Caco-2 (cell line): ENCODE measurements at regions not wholly inside any gene's neighbourhood (a gene's known extent, or its start where the extent isn't known, plus 50 kb on each side); places are given as distances from the start of the nearest gene placed in this dataset.

Experiments used
- BruUV-seq: library from RNA; stranded (reverse); fragments of 400-500 nt; replicated peaks from 2 replicates; lab custom pipeline; 2021; lab: Mats Ljungman, UMichigan
- CTCF ChIA-PET: fragments of 300-600 bp; sonication (Branson Sonifier 250); formaldehyde crosslinking; loops from one replicate; lab custom pipeline; 2022; ENCODE audit warnings: antibody characterized with exemption; lab: Charles Lee
- POLR2A ChIA-PET: fragments of 300-600 bp; sonication (Branson Sonifier 250); formaldehyde crosslinking; loops from one replicate; lab custom pipeline; 2022; ENCODE audit warnings: antibody characterized with exemption; lab: Charles Lee
- DNase-seq, 2 experiments: peaks; one replicate each; pipeline versions ENCODE4 v3.0.0 to v3.0.0-alpha.2; 2020 to 2022
- H3K27me3 ChIP-seq: replicated peaks from 2 replicates; pipeline ENCODE4 v1.6.0; 2011; ENCODE audit warnings: low read length; ENCODE audit not compliant: control insufficient read depth, insufficient read depth
- H3K36me3 ChIP-seq: 2 replicates; pipeline ENCODE4 v1.5.1; 2011; ENCODE audit warnings: low read length; ENCODE audit not compliant: control insufficient read depth, insufficient read depth
- H3K4me1 ChIP-seq: fragments of 250-450 bp; sonication (Bioruptor Pico); 2 replicates; pipeline ENCODE4 v1.5.1; 2020; ENCODE audit warnings: mild to moderate bottlenecking
- H3K4me3 ChIP-seq: 2 replicates; pipeline ENCODE4 v1.5.1; 2011; ENCODE audit warnings: low read depth, mild to moderate bottlenecking, control low read depth, low read length
- H3K9me3 ChIP-seq: fragments of 250-450 bp; sonication (Bioruptor Pico); 2 replicates; pipeline ENCODE4 v1.5.1; 2020; ENCODE audit warnings: mild to moderate bottlenecking, moderate library complexity
- H3K27ac Mint-ChIP-seq: one replicate; pipeline ENCODE4 v1.8.0; 2022; ENCODE audit warnings: mixed read lengths; ENCODE audit not compliant: unreplicated experiment
- H3K27me3 Mint-ChIP-seq: one replicate; pipeline ENCODE4 v1.8.0; 2022; ENCODE audit warnings: mixed read lengths; ENCODE audit not compliant: insufficient read depth, unreplicated experiment
- H3K36me3 Mint-ChIP-seq: one replicate; pipeline ENCODE4 v1.8.0; 2022; ENCODE audit warnings: mild to moderate bottlenecking, mixed read lengths; ENCODE audit not compliant: insufficient read depth, unreplicated experiment
- H3K4me1 Mint-ChIP-seq: one replicate; pipeline ENCODE4 v1.8.0; 2022; ENCODE audit warnings: low read depth, mixed read lengths; ENCODE audit not compliant: unreplicated experiment
- H3K4me3 Mint-ChIP-seq: one replicate; pipeline ENCODE4 v1.8.0; 2022; ENCODE audit warnings: mild to moderate bottlenecking, moderate library complexity, mixed read lengths; ENCODE audit not compliant: unreplicated experiment
- H3K9me3 Mint-ChIP-seq: one replicate; pipeline ENCODE4 v1.8.0; 2022; ENCODE audit warnings: mixed read lengths; ENCODE audit not compliant: unreplicated experiment
- intact Hi-C: fragments of 100-400 bp; cut with micrococcal nuclease; formaldehyde crosslinking; loops from one replicate; pipeline ENCODE4 v1.10.0; 2022; ENCODE audit not compliant: unreplicated experiment
- TF ChIP-seq, protein P1 (sequence below), 2 experiments: fragments of 200-600 bp in 1 of 2; IDR thresholded peaks; 1 replicate in 1 of 2; 2 replicates in 1 of 2; pipeline versions ENCODE4 v1.5.1 to v1.8.0; 2011 to 2022; ENCODE audit warnings: antibody characterized with exemption in 1 of 2, control low read depth in 1 of 2, inconsistent platforms in 1 of 2, low read depth in 1 of 2, low read length in 1 of 2, mild to moderate bottlenecking in 1 of 2, moderate library complexity in 1 of 2; ENCODE audit not compliant: insufficient read depth in 1 of 2, severe bottlenecking in 1 of 2, unreplicated experiment in 1 of 2

DNA sequence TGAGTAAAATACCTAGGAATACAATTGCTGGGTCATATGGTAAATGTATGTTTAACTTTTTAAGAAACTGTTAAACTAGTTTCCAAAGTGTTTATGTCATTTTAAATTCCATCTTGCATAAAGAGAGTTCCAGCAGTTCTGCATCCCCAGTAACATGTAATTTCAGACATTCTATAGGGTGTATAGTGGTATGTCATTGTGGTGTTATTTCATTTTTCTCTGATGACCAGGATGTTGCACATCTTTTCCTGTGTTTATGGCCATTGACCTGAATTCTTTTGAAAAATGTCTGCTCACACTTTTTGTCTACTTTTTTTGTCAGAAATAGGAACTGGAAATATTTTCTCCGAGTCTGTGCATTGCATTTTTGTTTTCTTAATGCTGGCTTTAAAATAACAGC, 128.9 kb downstream of the TMEM200A start:
- H3K4me1 ChIP-seq = no peaks in the 10 kb centered on the region
- POLR2A ChIA-PET = no interaction called here
- H3K4me3 Mint-ChIP-seq = no peak overlapping the region
- H3K4me1 Mint-ChIP-seq = no peaks in the 10 kb centered on the region
- H3K27me3 ChIP-seq = no peaks in the 10 kb centered on the region
- no TSS peak for BruUV-seq
- TF ChIP-seq, protein P1, sequence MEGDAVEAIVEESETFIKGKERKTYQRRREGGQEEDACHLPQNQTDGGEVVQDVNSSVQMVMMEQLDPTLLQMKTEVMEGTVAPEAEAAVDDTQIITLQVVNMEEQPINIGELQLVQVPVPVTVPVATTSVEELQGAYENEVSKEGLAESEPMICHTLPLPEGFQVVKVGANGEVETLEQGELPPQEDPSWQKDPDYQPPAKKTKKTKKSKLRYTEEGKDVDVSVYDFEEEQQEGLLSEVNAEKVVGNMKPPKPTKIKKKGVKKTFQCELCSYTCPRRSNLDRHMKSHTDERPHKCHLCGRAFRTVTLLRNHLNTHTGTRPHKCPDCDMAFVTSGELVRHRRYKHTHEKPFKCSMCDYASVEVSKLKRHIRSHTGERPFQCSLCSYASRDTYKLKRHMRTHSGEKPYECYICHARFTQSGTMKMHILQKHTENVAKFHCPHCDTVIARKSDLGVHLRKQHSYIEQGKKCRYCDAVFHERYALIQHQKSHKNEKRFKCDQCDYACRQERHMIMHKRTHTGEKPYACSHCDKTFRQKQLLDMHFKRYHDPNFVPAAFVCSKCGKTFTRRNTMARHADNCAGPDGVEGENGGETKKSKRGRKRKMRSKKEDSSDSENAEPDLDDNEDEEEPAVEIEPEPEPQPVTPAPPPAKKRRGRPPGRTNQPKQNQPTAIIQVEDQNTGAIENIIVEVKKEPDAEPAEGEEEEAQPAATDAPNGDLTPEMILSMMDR (IDR thresholded peaks at IDR 0.05; ENCODE audit: insufficient read depth in 1 of 2, low read depth in 1 of 2, low read length in 1 of 2, severe bottlenecking in 1 of 2, unreplicated experiment in 1 of 2) = no peak
- CTCF ChIA-PET = no interaction called here
- intact Hi-C loops = no loop called here
- H3K4me3 ChIP-seq = no peak overlapping the region
- no peaks in the 10 kb centered on the region for H3K9me3 ChIP-seq
- no peaks in the 10 kb centered on the region for H3K36me3 Mint-ChIP-seq
- H3K27ac Mint-ChIP-seq = no peak overlapping the region
- no peak for DNase-seq
- H3K9me3 Mint-ChIP-seq = no peaks in the 10 kb centered on the region
- peaks cover 8% of the 10 kb centered on the region for H3K27me3 Mint-ChIP-seq
- H3K36me3 ChIP-seq = no peaks in the 10 kb centered on the region

DNA sequence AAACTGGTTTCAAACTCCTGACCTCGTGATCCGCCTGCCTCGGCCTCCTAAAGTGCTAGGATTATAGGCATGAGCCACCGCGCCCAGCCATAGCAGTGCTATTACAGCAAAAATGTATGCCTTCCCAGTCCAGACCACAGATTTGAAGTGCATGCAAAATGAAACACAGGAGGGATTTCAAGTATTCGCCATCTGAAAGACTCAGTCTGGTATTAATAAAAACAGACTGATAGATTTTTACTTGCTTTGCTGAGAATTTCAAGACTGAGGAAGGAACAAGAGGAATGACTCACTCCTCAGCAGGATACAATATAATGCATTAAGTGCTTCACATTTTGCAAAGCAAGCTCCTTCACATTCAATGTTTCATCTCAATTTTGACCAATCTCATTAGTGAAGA, 134.9 kb downstream of the TMEM200A start:
- no peaks in the 10 kb centered on the region for H3K36me3 Mint-ChIP-seq
- no peaks in the 10 kb centered on the region for H3K9me3 ChIP-seq
- intact Hi-C loops = no loop called here
- POLR2A ChIA-PET = no interaction called here
- H3K27me3 Mint-ChIP-seq = peaks cover 12% of the 10 kb centered on the region
- no TSS peak for BruUV-seq
- CTCF ChIA-PET = no interaction called here
- no peaks in the 10 kb centered on the region for H3K27me3 ChIP-seq
- no peak overlapping the region for H3K4me3 ChIP-seq
- H3K27ac Mint-ChIP-seq = no peak overlapping the region
- H3K36me3 ChIP-seq = no peaks in the 10 kb centered on the region
- H3K4me1 ChIP-seq = no peaks in the 10 kb centered on the region
- H3K4me1 Mint-ChIP-seq = no peaks in the 10 kb centered on the region
- TF ChIP-seq, protein P1 (IDR thresholded peaks at IDR 0.05; ENCODE audit: insufficient read depth in 1 of 2, low read depth in 1 of 2, low read length in 1 of 2, severe bottlenecking in 1 of 2, unreplicated experiment in 1 of 2) = no peak
- no peaks in the 10 kb centered on the region for H3K9me3 Mint-ChIP-seq
- no peak overlapping the region for H3K4me3 Mint-ChIP-seq
- DNase-seq = no peak

DNA sequence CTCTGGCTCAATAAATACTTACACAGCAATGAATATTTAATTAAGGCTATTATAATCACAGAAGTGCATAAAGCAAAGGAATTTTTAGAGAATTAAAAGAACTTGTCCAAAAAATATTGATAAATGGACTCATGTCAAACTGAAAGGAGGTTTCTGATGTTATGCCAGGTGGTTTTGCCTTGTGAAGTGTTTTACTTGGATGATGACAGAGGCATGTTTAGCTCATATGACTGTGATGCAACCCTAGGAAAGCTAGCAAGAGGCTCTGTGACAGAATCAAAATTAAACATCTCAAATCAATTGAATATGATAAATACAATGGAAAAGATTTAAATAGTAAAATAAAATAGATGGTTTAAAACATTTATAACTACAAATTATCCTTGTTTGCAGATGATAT, 137.3 kb downstream of the TMEM200A start:
- H3K27me3 Mint-ChIP-seq = peaks cover 12% of the 10 kb centered on the region
- CTCF ChIA-PET = no interaction called here

More for the DNA sequence above, 137.3 kb downstream of the TMEM200A start:
- no TSS peak for BruUV-seq
- TF ChIP-seq, protein P1 (IDR thresholded peaks at IDR 0.05; ENCODE audit: insufficient read depth in 1 of 2, low read depth in 1 of 2, low read length in 1 of 2, severe bottlenecking in 1 of 2, unreplicated experiment in 1 of 2) = no peak
- H3K4me1 Mint-ChIP-seq = no peaks in the 10 kb centered on the region
- no peak for DNase-seq
- H3K36me3 Mint-ChIP-seq = no peaks in the 10 kb centered on the region
- H3K9me3 ChIP-seq = no peaks in the 10 kb centered on the region
- no peak overlapping the region for H3K27ac Mint-ChIP-seq
- H3K4me3 Mint-ChIP-seq = no peak overlapping the region
- H3K36me3 ChIP-seq = no peaks in the 10 kb centered on the region
- POLR2A ChIA-PET = no interaction called here
- H3K27me3 ChIP-seq = no peaks in the 10 kb centered on the region
- intact Hi-C loops = no loop called here
- no peaks in the 10 kb centered on the region for H3K9me3 Mint-ChIP-seq
- no peak overlapping the region for H3K4me3 ChIP-seq
- no peaks in the 10 kb centered on the region for H3K4me1 ChIP-seq
